Right atrium auricular region (tissue), 2 donors: ENCODE measurements at regions not wholly inside any gene's neighbourhood (a gene's known extent, or its start where the extent isn't known, plus 50 kb on each side); places are given as distances from the start of the nearest gene placed in this dataset.

Experiments
- DNase-seq: peaks from one replicate; pipeline ENCODE4 v3.0.0-alpha.2; 2019; ENCODE audit warnings: low spot score
- H3K27ac ChIP-seq, 2 donors: fragments of 200-600 bp; sonication (generic); 1 replicate in 1 of 2; 2 replicates in 1 of 2; pipeline ENCODE4 v1.5.1; 2016 to 2019
- H3K27me3 ChIP-seq, 2 donors: fragments of 200-600 bp; sonication (generic); one replicate each; pipeline versions ENCODE4 v1.5.1 to v1.6.0; 2017 to 2019
- H3K36me3 ChIP-seq: fragments of 200-600 bp; sonication (generic); one replicate; pipeline ENCODE4 v1.5.1; 2016
- H3K4me1 ChIP-seq, 2 donors: fragments of 200-600 bp; sonication (generic); one replicate each; pipeline versions ENCODE4 v1.5.1 to v1.6.0; 2017 to 2019
- H3K4me3 ChIP-seq, 2 donors: fragments of 200-600 bp; sonication (generic); 1 replicate in 1 of 2; 2 replicates in 1 of 2; pipeline ENCODE4 v1.5.1; 2017 to 2019; ENCODE audit warnings: mild to moderate bottlenecking in 1 of 2, moderate library complexity in 1 of 2
- H3K9me3 ChIP-seq, 2 donors: fragments of 200-600 bp; sonication (generic); one replicate each; pipeline ENCODE4 v1.5.1; 2019
- CTCF ChIP-seq, 2 donors: fragments of 200-600 bp; sonication (generic); IDR thresholded peaks; one replicate each; pipeline ENCODE4 v1.5.1; 2019; ENCODE audit warnings: antibody characterized with exemption in 2 of 2

DNA sequence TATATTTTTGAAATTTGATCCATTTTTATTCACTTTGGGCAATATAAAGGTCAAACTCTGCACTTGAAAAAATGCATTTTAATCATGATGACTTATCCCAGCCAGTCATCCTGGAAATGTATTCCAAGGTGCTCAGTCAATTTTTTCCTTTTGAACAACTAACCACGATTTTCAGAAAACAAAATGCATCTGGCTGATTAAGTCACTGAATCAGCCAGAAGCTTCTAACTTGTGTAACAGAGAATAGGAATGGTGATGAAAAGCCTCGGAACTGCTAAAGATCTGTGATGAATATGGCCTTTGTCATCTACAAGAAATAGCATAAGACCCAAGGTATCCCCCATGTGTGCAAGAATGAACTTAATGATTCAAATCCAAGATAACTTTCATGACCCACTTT is 572.7 kb downstream of the EPHA4 start:
- no peaks in the 10 kb centered on the region for H3K4me1 ChIP-seq
- no peak for TF ChIP-seq CTCF (IDR thresholded peaks at IDR 0.05)
- no peak overlapping the region for H3K4me3 ChIP-seq
- H3K36me3 ChIP-seq = no peaks in the 10 kb centered on the region
- H3K9me3 ChIP-seq = no peaks in the 10 kb centered on the region
- H3K27me3 ChIP-seq = no peaks in the 10 kb centered on the region
- no peak overlapping the region for H3K27ac ChIP-seq
- DNase-seq = no peak

GRCh38 chr2:221001381-221001801 is 570.7 kb downstream of the EPHA4 start:
- Histone ChIP-seq H3K9me3 (no peaks in the 10 kb centered on the region), H3K36me3 (no peaks in the 10 kb centered on the region), H3K4me1 (no peaks in the 10 kb centered on the region), H3K27me3 (no peaks in the 10 kb centered on the region), H3K4me3 (no peak overlapping the region), H3K27ac (no peak overlapping the region)
- DNase-seq = no peak
- no peak for TF ChIP-seq CTCF (IDR thresholded peaks at IDR 0.05)

DNA sequence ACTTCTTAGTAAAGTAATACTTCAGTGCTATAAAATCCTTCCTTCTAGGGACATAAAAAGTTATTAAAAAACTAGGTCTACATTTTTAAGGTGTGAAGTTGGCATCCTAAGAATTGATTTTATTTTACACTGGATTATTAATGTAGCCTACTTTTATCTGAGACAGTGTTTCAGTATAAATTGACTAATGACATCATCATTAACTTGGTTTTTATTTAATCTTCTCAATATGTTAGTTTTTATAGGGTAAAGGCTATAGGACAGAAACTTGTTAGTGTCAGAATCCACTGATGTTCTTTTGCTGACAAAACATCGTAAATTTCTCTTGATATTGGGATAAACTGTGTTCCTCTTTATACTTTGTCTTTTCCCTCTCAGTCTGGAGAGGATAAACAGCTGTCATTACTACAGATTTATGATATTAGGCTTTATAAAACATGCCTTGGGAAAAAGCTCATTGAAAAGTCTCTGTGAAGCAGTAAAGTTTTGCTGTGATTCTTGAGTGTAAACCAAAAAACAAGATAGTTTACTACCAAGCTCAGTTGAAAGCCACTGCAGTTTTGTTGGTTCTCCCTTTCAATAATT is 569.9 kb downstream of the EPHA4 start:
- no peak overlapping the region for H3K4me3 ChIP-seq
- H3K9me3 ChIP-seq = no peaks in the 10 kb centered on the region
- H3K27me3 ChIP-seq = no peaks in the 10 kb centered on the region
- DNase-seq = no peak
- H3K27ac ChIP-seq = no peak overlapping the region
- no peaks in the 10 kb centered on the region for H3K36me3 ChIP-seq
- TF ChIP-seq CTCF (IDR thresholded peaks at IDR 0.05) = no peak
- no peaks in the 10 kb centered on the region for H3K4me1 ChIP-seq

- DNase-seq = no peak
- TF ChIP-seq CTCF (IDR thresholded peaks at IDR 0.05) = no peak
- no peaks in the 10 kb centered on the region for H3K27me3 ChIP-seq
- no peaks in the 10 kb centered on the region for H3K36me3 ChIP-seq
- no peak overlapping the region for H3K4me3 ChIP-seq
- no peaks in the 10 kb centered on the region for H3K4me1 ChIP-seq
- H3K9me3 ChIP-seq = no peaks in the 10 kb centered on the region
- no peak overlapping the region for H3K27ac ChIP-seq
Measured at GRCh38 chr2:221005338-221005737, 566.8 kb downstream of the EPHA4 start.

DNA sequence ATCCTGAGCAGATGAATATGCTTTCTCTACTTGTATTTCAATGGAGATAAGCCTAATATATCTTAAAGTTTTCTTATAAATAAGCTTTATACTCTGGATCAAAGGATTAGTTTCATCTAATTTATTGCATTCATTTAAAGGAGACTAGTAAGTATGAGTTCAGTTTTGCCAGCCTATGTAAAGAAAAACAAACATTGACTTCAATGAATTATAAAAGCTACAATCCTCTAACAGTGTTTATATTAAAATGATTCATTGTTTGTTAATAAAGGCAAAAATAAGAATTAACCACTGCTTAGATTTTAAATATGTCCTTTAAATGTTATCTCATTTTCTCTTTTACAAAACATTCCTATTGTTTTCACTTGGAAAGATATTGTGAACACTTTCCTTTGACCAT is 566.0 kb downstream of the EPHA4 start:
- Histone ChIP-seq H3K9me3 (no peaks in the 10 kb centered on the region), H3K27me3 (no peaks in the 10 kb centered on the region), H3K4me3 (no peak overlapping the region), H3K27ac (no peak overlapping the region), H3K4me1 (no peaks in the 10 kb centered on the region), H3K36me3 (no peaks in the 10 kb centered on the region)
- DNase-seq = no peak
- no peak for TF ChIP-seq CTCF (IDR thresholded peaks at IDR 0.05)

DNA sequence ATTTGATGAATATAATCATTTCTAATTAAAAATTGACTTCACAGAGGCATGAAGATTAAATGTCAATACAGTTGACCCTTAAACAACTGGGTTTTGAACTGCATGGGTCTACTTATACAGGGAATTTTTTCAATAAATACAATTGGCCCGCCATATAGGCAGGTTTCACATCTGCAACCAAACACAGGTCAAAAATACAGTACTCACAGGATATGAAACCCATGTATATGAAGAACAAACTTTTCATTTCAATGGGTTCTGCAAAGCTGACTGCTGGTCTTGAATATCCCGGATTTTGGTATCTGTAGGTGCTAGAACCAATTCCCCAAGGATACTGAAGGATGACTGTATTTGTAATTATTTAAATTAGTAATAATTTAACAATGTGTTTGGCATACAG is 555.6 kb downstream of the EPHA4 start:
- no peak for TF ChIP-seq CTCF (IDR thresholded peaks at IDR 0.05)

More for the DNA sequence above, 555.6 kb downstream of the EPHA4 start:
- DNase-seq = no peak
- Histone ChIP-seq H3K36me3 (no peaks in the 10 kb centered on the region), H3K27ac (no peak overlapping the region), H3K4me1 (no peaks in the 10 kb centered on the region), H3K4me3 (no peak overlapping the region), H3K27me3 (no peaks in the 10 kb centered on the region), H3K9me3 (no peaks in the 10 kb centered on the region)
